ENCODE measurements at regions not wholly inside any gene's neighbourhood (a gene's known extent, or its start where the extent isn't known, plus 50 kb on each side); places are given as distances from the start of the nearest gene placed in this dataset.
"Not testable (repeated sequence)": the region's sequence is repeated elsewhere in the genome, so short reads cannot be mapped to it uniquely, and the experiment has no call there.

- Histone ChIP-seq H3K4me1 (peaks cover 0 to 10% (median 0%) of the 10 kb centered on the region in 6 donors), H3K27me3 (replicated peaks in 1 of 7) (peaks cover 0 to 75% (median 20%) of the 10 kb centered on the region in 7 donors)
- H3K36me3 ChIP-seq; H3K9me3 ChIP-seq; H3K27ac ChIP-seq; H3K4me3 ChIP-seq; DNase-seq; intact Hi-C loops (cut with DNase I; ENCODE audit: low total_unique reads): not testable (repeated sequence)
- 8 to 16% (median 9%) methylated on average over 19 to 30 of the region's 30 CpGs for WGBS, 5 donors
- peak in 8 of 11 experiments; percentile 22 to 57 (median 42) for TF ChIP-seq CTCF (IDR thresholded peaks at IDR 0.05 in 8 of 11, conservative IDR thresholded peaks at IDR 0.05 in 3 of 11)
Observed at GRCh38 chr10:42177793-42178689, 460.3 kb downstream of the ZNF33B start.

- intact Hi-C loops (cut with DNase I; ENCODE audit: low total_unique reads): no loop called here
Observed at GRCh38 chr10:42177077-42177792, 461.1 kb downstream of the ZNF33B start.

GRCh38 chr10:42150428-42151061 is 487.8 kb downstream of the ZNF33B start:
- intact Hi-C loops (cut with DNase I; ENCODE audit: low total_unique reads): no loop called here
- no peak for TF ChIP-seq POLR2A (IDR thresholded peaks at IDR 0.05)
- TF ChIP-seq CTCF (IDR thresholded peaks at IDR 0.05 in 8 of 11, conservative IDR thresholded peaks at IDR 0.05 in 3 of 11): no peak
- TF ChIP-seq POLR2AphosphoS5 (IDR thresholded peaks at IDR 0.05): no peak
- Histone ChIP-seq H3K27ac (no peak overlapping the region), H3K9me3 (peaks cover 0 to 48% (median 26%) of the 10 kb centered on the region in 8 donors), H3K36me3 (no peaks in the 10 kb centered on the region), H3K4me3 (no peak overlapping the region), H3K27me3 (replicated peaks in 1 of 7) (peaks cover 0 to 29% (median 0%) of the 10 kb centered on the region in 7 donors), H3K4me1 (no peaks in the 10 kb centered on the region)
- 36 to 78% (median 61%) methylated on average over 53 to 59 of the region's 59 CpGs for WGBS, 5 donors
- DNase-seq: peak; percentile 54

More at GRCh38 chr10:42177077-42177792, 461.1 kb downstream of the ZNF33B start:
- Histone ChIP-seq H3K4me3 (no peak overlapping the region), H3K9me3 (peaks cover 0 to 18% (median 9%) of the 10 kb centered on the region in 8 donors), H3K27me3 (replicated peaks in 1 of 7) (peaks cover 0 to 70% (median 20%) of the 10 kb centered on the region in 7 donors), H3K36me3 (no peaks in the 10 kb centered on the region), H3K4me1 (peaks cover 0 to 10% (median 0%) of the 10 kb centered on the region in 6 donors), H3K27ac (no peak overlapping the region)
- no peak for DNase-seq
- TF ChIP-seq CTCF (IDR thresholded peaks at IDR 0.05 in 8 of 11, conservative IDR thresholded peaks at IDR 0.05 in 3 of 11) (no peak), POLR2A (IDR thresholded peaks at IDR 0.05) (no peak), POLR2AphosphoS5 (IDR thresholded peaks at IDR 0.05) (no peak)
- 6 to 16% (median 6%) methylated on average over 55 to 93 of the region's 93 CpGs for WGBS, 5 donors
